SK-N-MC (cell line): ENCODE measurements at regions not wholly inside any gene's neighbourhood (a gene's known extent, or its start where the extent isn't known, plus 50 kb on each side); places are given as distances from the start of the nearest gene placed in this dataset.

ENCODE experiments used
- EZH2 ChIP-seq: fragments of 200-600 bp; sonication (generic); IDR thresholded peaks from one replicate; pipeline ENCODE4 v1.6.1; 2017; ENCODE audit warnings: antibody characterized with exemption
- POLR2AphosphoS5 ChIP-seq: IDR thresholded peaks from 2 replicates; pipeline ENCODE4 v1.6.1; 2012; ENCODE audit warnings: mild to moderate bottlenecking, low read depth, low read length, borderline replicate concordance

- TF ChIP-seq EZH2 = no peak
- no peak for TF ChIP-seq POLR2AphosphoS5
These were observed 191.1 kb upstream of the ALKAL2 start for GRCh38 chr2:479031-479430.
